ENCODE measurements at regions not wholly inside any gene's neighbourhood (a gene's known extent, or its start where the extent isn't known, plus 50 kb on each side); places are given as distances from the start of the nearest gene placed in this dataset.

GRCh38 chr9:106693558-106693957, 169.4 kb upstream of the ZNF462 start:
- H2BK15ac ChIP-seq (ENCODE audit: low read depth, poor library complexity, severe bottlenecking): no peak overlapping the region
- H2BK120ac ChIP-seq (ENCODE audit: low read depth, low read length): no peak overlapping the region
- no peaks in the 10 kb centered on the region for H3K9me3 ChIP-seq (ENCODE audit: control insufficient read depth, low read length)
- 59% methylated on average over 3 of the region's 5 CpGs for WGBS
- no peak overlapping the region for H3K18ac ChIP-seq (ENCODE audit: low read depth in 1 of 2, low read length in 2 of 2)
- no peaks in the 10 kb centered on the region for H3K4me1 ChIP-seq (ENCODE audit: control insufficient read depth, insufficient read depth, low read depth, low read length)
- H4K8ac ChIP-seq (ENCODE audit: low read length): no peak overlapping the region
- H3K9ac ChIP-seq (ENCODE audit: low read length): no peak overlapping the region
- no peak for DNase-seq
- H3K79me1 ChIP-seq (replicated peaks; ENCODE audit: low read length, poor library complexity, severe bottlenecking): no peaks in the 10 kb centered on the region
- no peak overlapping the region for H2BK5ac ChIP-seq (ENCODE audit: low read depth, low read length, poor library complexity, severe bottlenecking)
- H3K27me3 ChIP-seq (ENCODE audit: control insufficient read depth in 1 of 2, insufficient read depth in 1 of 2, low read length in 2 of 2): no peaks in the 10 kb centered on the region
- H3K36me3 ChIP-seq (ENCODE audit: control insufficient read depth in 1 of 2, insufficient read depth in 2 of 2, low read depth in 1 of 2, low read length in 2 of 2): no peaks in the 10 kb centered on the region
- no peak overlapping the region for H2AFZ ChIP-seq (ENCODE audit: low read depth, low read length)
- no peak overlapping the region for H3K4ac ChIP-seq (ENCODE audit: low read depth in 1 of 2, low read length in 2 of 2)
- H2BK12ac ChIP-seq (ENCODE audit: low read length in 2 of 2): no peak overlapping the region
- H3K14ac ChIP-seq (ENCODE audit: low read length in 2 of 2): no peak overlapping the region
- no peak overlapping the region for H3K4me3 ChIP-seq (ENCODE audit: insufficient read depth in 1 of 2, low read depth in 1 of 2, low read length in 2 of 2)
- H2AK5ac ChIP-seq (ENCODE audit: low read length, severe bottlenecking): no peak overlapping the region
- no peak overlapping the region for H4K91ac ChIP-seq (ENCODE audit: low read length)
- H3K4me2 ChIP-seq (ENCODE audit: low read length, poor library complexity, severe bottlenecking): no peak overlapping the region
- no peak overlapping the region for H3K23ac ChIP-seq (ENCODE audit: low read length in 2 of 2)
- no peak overlapping the region for H3K27ac ChIP-seq (ENCODE audit: low read length, poor library complexity, severe bottlenecking)

- Histone ChIP-seq H2BK12ac (ENCODE audit: low read length in 2 of 2) (no peak overlapping the region), H2BK5ac (ENCODE audit: low read depth, low read length, poor library complexity, severe bottlenecking) (no peak overlapping the region), H2AK5ac (ENCODE audit: low read length, severe bottlenecking) (no peak overlapping the region), H4K8ac (ENCODE audit: low read length) (no peak overlapping the region), H3K27ac (ENCODE audit: low read length, poor library complexity, severe bottlenecking) (no peak overlapping the region), H3K9ac (ENCODE audit: low read length) (no peak overlapping the region), H3K27me3 (ENCODE audit: control insufficient read depth in 1 of 2, insufficient read depth in 1 of 2, low read length in 2 of 2) (no peaks in the 10 kb centered on the region), H3K4ac (ENCODE audit: low read depth in 1 of 2, low read length in 2 of 2) (no peak overlapping the region), H3K79me1 (replicated peaks; ENCODE audit: low read length, poor library complexity, severe bottlenecking) (no peaks in the 10 kb centered on the region), H4K91ac (ENCODE audit: low read length) (no peak overlapping the region), H3K9me3 (ENCODE audit: control insufficient read depth, low read length) (no peaks in the 10 kb centered on the region), H3K36me3 (ENCODE audit: control insufficient read depth in 1 of 2, insufficient read depth in 2 of 2, low read depth in 1 of 2, low read length in 2 of 2) (no peaks in the 10 kb centered on the region), H3K4me2 (ENCODE audit: low read length, poor library complexity, severe bottlenecking) (no peak overlapping the region), H3K14ac (ENCODE audit: low read length in 2 of 2) (no peak overlapping the region), H3K4me1 (ENCODE audit: control insufficient read depth, insufficient read depth, low read depth, low read length) (no peaks in the 10 kb centered on the region), H3K4me3 (ENCODE audit: insufficient read depth in 1 of 2, low read depth in 1 of 2, low read length in 2 of 2) (no peak overlapping the region), H3K18ac (ENCODE audit: low read depth in 1 of 2, low read length in 2 of 2) (no peak overlapping the region), H3K23ac (ENCODE audit: low read length in 2 of 2) (no peak overlapping the region), H2AFZ (ENCODE audit: low read depth, low read length) (no peak overlapping the region), H2BK15ac (ENCODE audit: low read depth, poor library complexity, severe bottlenecking) (no peak overlapping the region), H2BK120ac (ENCODE audit: low read depth, low read length) (no peak overlapping the region)
- 83% methylated on average over 1 of the region's 4 CpGs for WGBS
- DNase-seq: no peak
Observed at GRCh38 chr9:106696804-106697203, 166.2 kb upstream of the ZNF462 start.

- Histone ChIP-seq H3K27me3 (ENCODE audit: control insufficient read depth in 1 of 2, insufficient read depth in 1 of 2, low read length in 2 of 2) (no peaks in the 10 kb centered on the region), H3K9me3 (ENCODE audit: control insufficient read depth, low read length) (no peaks in the 10 kb centered on the region), H2BK12ac (ENCODE audit: low read length in 2 of 2) (no peak overlapping the region), H3K4me2 (ENCODE audit: low read length, poor library complexity, severe bottlenecking) (no peak overlapping the region), H3K9ac (ENCODE audit: low read length) (peak overlapping the region; percentile 84), H2BK120ac (ENCODE audit: low read depth, low read length) (no peak overlapping the region), H4K91ac (ENCODE audit: low read length) (no peak overlapping the region), H3K4me3 (ENCODE audit: insufficient read depth in 1 of 2, low read depth in 1 of 2, low read length in 2 of 2) (peak overlapping the region in 1 of 2 experiments; percentile 70), H3K14ac (ENCODE audit: low read length in 2 of 2) (no peak overlapping the region), H2AFZ (ENCODE audit: low read depth, low read length) (no peak overlapping the region), H3K27ac (ENCODE audit: low read length, poor library complexity, severe bottlenecking) (no peak overlapping the region), H3K18ac (ENCODE audit: low read depth in 1 of 2, low read length in 2 of 2) (no peak overlapping the region), H3K4ac (ENCODE audit: low read depth in 1 of 2, low read length in 2 of 2) (no peak overlapping the region), H4K8ac (ENCODE audit: low read length) (no peak overlapping the region), H3K36me3 (ENCODE audit: control insufficient read depth in 1 of 2, insufficient read depth in 2 of 2, low read depth in 1 of 2, low read length in 2 of 2) (no peaks in the 10 kb centered on the region), H2BK15ac (ENCODE audit: low read depth, poor library complexity, severe bottlenecking) (no peak overlapping the region), H3K79me1 (replicated peaks; ENCODE audit: low read length, poor library complexity, severe bottlenecking) (no peaks in the 10 kb centered on the region), H2AK5ac (ENCODE audit: low read length, severe bottlenecking) (no peak overlapping the region), H2BK5ac (ENCODE audit: low read depth, low read length, poor library complexity, severe bottlenecking) (no peak overlapping the region), H3K4me1 (ENCODE audit: control insufficient read depth, insufficient read depth, low read depth, low read length) (no peaks in the 10 kb centered on the region), H3K23ac (ENCODE audit: low read length in 2 of 2) (no peak overlapping the region)
- DNase-seq: no peak
- 89% methylated on average over 6 of the region's 8 CpGs for WGBS
Observed at GRCh38 chr9:106697390-106697749, 165.6 kb upstream of the ZNF462 start.

- 94% methylated on average over 15 of the region's 16 CpGs for WGBS
- H3K4me1 ChIP-seq (ENCODE audit: control insufficient read depth, insufficient read depth, low read depth, low read length): no peaks in the 10 kb centered on the region
- H3K79me1 ChIP-seq (replicated peaks; ENCODE audit: low read length, poor library complexity, severe bottlenecking): no peaks in the 10 kb centered on the region
- H2BK15ac ChIP-seq (ENCODE audit: low read depth, poor library complexity, severe bottlenecking): no peak overlapping the region
- H3K14ac ChIP-seq (ENCODE audit: low read length in 2 of 2): no peak overlapping the region
- no peak overlapping the region for H2BK120ac ChIP-seq (ENCODE audit: low read depth, low read length)
- peak overlapping the region in 1 of 2 experiments; percentile 70 for H3K4me3 ChIP-seq (ENCODE audit: insufficient read depth in 1 of 2, low read depth in 1 of 2, low read length in 2 of 2)
- DNase-seq: peak; percentile 7
- H2BK12ac ChIP-seq (ENCODE audit: low read length in 2 of 2): no peak overlapping the region
- no peak overlapping the region for H4K91ac ChIP-seq (ENCODE audit: low read length)
- no peak overlapping the region for H2AK5ac ChIP-seq (ENCODE audit: low read length, severe bottlenecking)
- H3K4ac ChIP-seq (ENCODE audit: low read depth in 1 of 2, low read length in 2 of 2): no peak overlapping the region
- no peak overlapping the region for H2BK5ac ChIP-seq (ENCODE audit: low read depth, low read length, poor library complexity, severe bottlenecking)
- no peak overlapping the region for H3K18ac ChIP-seq (ENCODE audit: low read depth in 1 of 2, low read length in 2 of 2)
- H3K27me3 ChIP-seq (ENCODE audit: control insufficient read depth in 1 of 2, insufficient read depth in 1 of 2, low read length in 2 of 2): no peaks in the 10 kb centered on the region
- H3K9ac ChIP-seq (ENCODE audit: low read length): peak overlapping the region; percentile 84
- H3K36me3 ChIP-seq (ENCODE audit: control insufficient read depth in 1 of 2, insufficient read depth in 2 of 2, low read depth in 1 of 2, low read length in 2 of 2): no peaks in the 10 kb centered on the region
- no peak overlapping the region for H3K23ac ChIP-seq (ENCODE audit: low read length in 2 of 2)
- H3K9me3 ChIP-seq (ENCODE audit: control insufficient read depth, low read length): no peaks in the 10 kb centered on the region
- H3K4me2 ChIP-seq (ENCODE audit: low read length, poor library complexity, severe bottlenecking): no peak overlapping the region
- H3K27ac ChIP-seq (ENCODE audit: low read length, poor library complexity, severe bottlenecking): no peak overlapping the region
- no peak overlapping the region for H4K8ac ChIP-seq (ENCODE audit: low read length)
- no peak overlapping the region for H2AFZ ChIP-seq (ENCODE audit: low read depth, low read length)
Observed at GRCh38 chr9:106697750-106698502, 165.0 kb upstream of the ZNF462 start.

Data from mesenchymal stem cell (in vitro differentiated cells and primary cell).